ENCODE measurements at regions not wholly inside any gene's neighbourhood (a gene's known extent, or its start where the extent isn't known, plus 50 kb on each side); places are given as distances from the start of the nearest gene placed in this dataset.

- intact Hi-C loops (cut with DNase I, micrococcal nuclease): no loop called here
- CTCF ChIA-PET: no interaction called here
- no peaks in the 10 kb centered on the region for H3K27me3 Mint-ChIP-seq
- POLR2A ChIA-PET: no interaction called here
- no peaks in the 10 kb centered on the region for H3K36me3 Mint-ChIP-seq (ENCODE audit: low read depth)
- peaks cover 8% of the 10 kb centered on the region for H3K9me3 Mint-ChIP-seq (ENCODE audit: low read depth)
- H3K4me1 Mint-ChIP-seq: no peaks in the 10 kb centered on the region
- no peak overlapping the region for H3K4me3 Mint-ChIP-seq
- no peak for ATAC-seq
- H3K27ac Mint-ChIP-seq: no peak overlapping the region
- DNase-seq: no peak
Measured at GRCh38 chr3:107035176-107035575, 342.1 kb upstream of the CCDC54 start.

- POLR2A ChIA-PET: no interaction called here
- no peak for DNase-seq
- no peak overlapping the region for H3K27ac Mint-ChIP-seq
- CTCF ChIA-PET: interaction anchor here (0.5 to 1.4 kb wide), 2 partner anchors 27 to 32 kb away, joined by 3 to 6 read pairs; no protein-coding TSS in a partner anchor
- no peak for ATAC-seq
- H3K27me3 Mint-ChIP-seq: peaks cover 4% of the 10 kb centered on the region
- no peaks in the 10 kb centered on the region for H3K4me1 Mint-ChIP-seq
- no peaks in the 10 kb centered on the region for H3K9me3 Mint-ChIP-seq (ENCODE audit: low read depth)
- no peaks in the 10 kb centered on the region for H3K36me3 Mint-ChIP-seq (ENCODE audit: low read depth)
- intact Hi-C loops (cut with DNase I, micrococcal nuclease): no loop called here
- H3K4me3 Mint-ChIP-seq: no peak overlapping the region
Measured at GRCh38 chr3:107044677-107045076, 332.6 kb upstream of the CCDC54 start.

GRCh38 chr3:107045791-107046190 is 331.4 kb upstream of the CCDC54 start:
- Mint-ChIP-seq H3K4me3 (no peak overlapping the region), H3K27ac (no peak overlapping the region), H3K4me1 (no peaks in the 10 kb centered on the region), H3K36me3 (ENCODE audit: low read depth) (no peaks in the 10 kb centered on the region), H3K27me3 (peaks cover 4% of the 10 kb centered on the region), H3K9me3 (ENCODE audit: low read depth) (no peaks in the 10 kb centered on the region)
- no peak for ATAC-seq
- no peak for DNase-seq
- intact Hi-C loops (cut with DNase I, micrococcal nuclease): no loop called here
- CTCF ChIA-PET: no interaction called here
- POLR2A ChIA-PET: no interaction called here

- CTCF ChIA-PET: no interaction called here
- POLR2A ChIA-PET: no interaction called here
- Mint-ChIP-seq H3K4me3 (no peak overlapping the region), H3K9me3 (ENCODE audit: low read depth) (no peaks in the 10 kb centered on the region), H3K27ac (no peak overlapping the region), H3K36me3 (ENCODE audit: low read depth) (no peaks in the 10 kb centered on the region), H3K4me1 (no peaks in the 10 kb centered on the region), H3K27me3 (peaks cover 14% of the 10 kb centered on the region)
- intact Hi-C loops (cut with DNase I, micrococcal nuclease): no loop called here
- ATAC-seq (no peak), DNase-seq (no peak)
Measured at GRCh38 chr3:107055181-107055942, 321.9 kb upstream of the CCDC54 start.

- Mint-ChIP-seq H3K4me3 (no peak overlapping the region), H3K27ac (no peak overlapping the region), H3K9me3 (ENCODE audit: low read depth) (no peaks in the 10 kb centered on the region), H3K4me1 (peaks cover 14% of the 10 kb centered on the region), H3K36me3 (ENCODE audit: low read depth) (no peaks in the 10 kb centered on the region), H3K27me3 (peaks cover 19% of the 10 kb centered on the region)
- ATAC-seq (no peak), DNase-seq (no peak)
- POLR2A ChIA-PET: no interaction called here
- CTCF ChIA-PET: no interaction called here
- intact Hi-C loops (cut with DNase I, micrococcal nuclease): loop anchor here (5.0 to 10.0 kb wide), 3 partner anchors 239 to 937 kb away; no protein-coding TSS in a partner anchor
Measured at GRCh38 chr3:107061466-107061865, 315.8 kb upstream of the CCDC54 start.

GRCh38 chr3:107062310-107062709 is 314.9 kb upstream of the CCDC54 start:
- ATAC-seq: no peak
- CTCF ChIA-PET: interaction anchor here (1.1 to 1.9 kb wide), 2 partner anchors 13 to 15 kb away, joined by 3 to 4 read pairs; no protein-coding TSS in a partner anchor
- intact Hi-C loops (cut with DNase I, micrococcal nuclease): loop anchor here (5.0 to 10.0 kb wide), 3 partner anchors 240 to 938 kb away; no protein-coding TSS in a partner anchor
- Mint-ChIP-seq H3K36me3 (ENCODE audit: low read depth) (no peaks in the 10 kb centered on the region), H3K27me3 (peaks cover 15% of the 10 kb centered on the region), H3K27ac (no peak overlapping the region), H3K9me3 (ENCODE audit: low read depth) (no peaks in the 10 kb centered on the region), H3K4me1 (peaks cover 14% of the 10 kb centered on the region), H3K4me3 (no peak overlapping the region)
- POLR2A ChIA-PET: no interaction called here
- no peak for DNase-seq

GRCh38 chr3:107062787-107063186 is 314.5 kb upstream of the CCDC54 start:
- POLR2A ChIA-PET: no interaction called here
- CTCF ChIA-PET: interaction anchor here (1.1 to 1.9 kb wide), 2 partner anchors 12 to 15 kb away, joined by 3 to 4 read pairs; no protein-coding TSS in a partner anchor
- intact Hi-C loops (cut with DNase I, micrococcal nuclease): loop anchor here (5.0 to 10.0 kb wide), 3 partner anchors 240 to 938 kb away; no protein-coding TSS in a partner anchor
- Mint-ChIP-seq H3K4me1 (peaks cover 14% of the 10 kb centered on the region), H3K27ac (no peak overlapping the region), H3K36me3 (ENCODE audit: low read depth) (no peaks in the 10 kb centered on the region), H3K9me3 (ENCODE audit: low read depth) (no peaks in the 10 kb centered on the region), H3K4me3 (no peak overlapping the region), H3K27me3 (peaks cover 11% of the 10 kb centered on the region)
- no peak for ATAC-seq
- no peak for DNase-seq

- Mint-ChIP-seq H3K27ac (no peak overlapping the region), H3K27me3 (peaks cover 11% of the 10 kb centered on the region), H3K9me3 (ENCODE audit: low read depth) (no peaks in the 10 kb centered on the region), H3K4me1 (peaks cover 14% of the 10 kb centered on the region), H3K36me3 (ENCODE audit: low read depth) (no peaks in the 10 kb centered on the region), H3K4me3 (no peak overlapping the region)
- DNase-seq (no peak), ATAC-seq (no peak)
- intact Hi-C loops (cut with DNase I, micrococcal nuclease): loop anchor here (5.0 to 10.0 kb wide), 3 partner anchors 241 to 939 kb away; no protein-coding TSS in a partner anchor
- ChIA-PET POLR2A (no interaction called here), CTCF (interaction anchor here (1.9 kb wide), 1 partner anchor 14 kb away, joined by 4 read pairs; no protein-coding TSS in a partner anchor)
Measured at GRCh38 chr3:107063351-107063750, 313.9 kb upstream of the CCDC54 start.

GRCh38 chr3:107064405-107065060 is 312.7 kb upstream of the CCDC54 start:
- H3K27me3 Mint-ChIP-seq: peaks cover 8% of the 10 kb centered on the region
- no peak overlapping the region for H3K4me3 Mint-ChIP-seq
- H3K4me1 Mint-ChIP-seq: peaks cover 19% of the 10 kb centered on the region
- ChIA-PET POLR2A (no interaction called here), CTCF (interaction anchor here (0.5 to 1.9 kb wide), 9 partner anchors 11 to 454 kb away, joined by 3 to 7 read pairs (median 3); no protein-coding TSS in a partner anchor)
- ATAC-seq (peak; percentile 85), DNase-seq (peak; percentile 80)
- intact Hi-C loops (cut with DNase I, micrococcal nuclease): loop anchor here (2.0 to 10.0 kb wide), 5 partner anchors 238 to 1546 kb away; no protein-coding TSS in a partner anchor
- no peaks in the 10 kb centered on the region for H3K36me3 Mint-ChIP-seq (ENCODE audit: low read depth)
- no peak overlapping the region for H3K27ac Mint-ChIP-seq
- H3K9me3 Mint-ChIP-seq (ENCODE audit: low read depth): no peaks in the 10 kb centered on the region

- Mint-ChIP-seq H3K4me3 (no peak overlapping the region), H3K9me3 (ENCODE audit: low read depth) (no peaks in the 10 kb centered on the region), H3K27ac (no peak overlapping the region), H3K4me1 (peaks cover 19% of the 10 kb centered on the region), H3K27me3 (peaks cover 8% of the 10 kb centered on the region), H3K36me3 (ENCODE audit: low read depth) (no peaks in the 10 kb centered on the region)
- CTCF ChIA-PET: interaction anchor here (0.5 to 1.4 kb wide), 10 partner anchors 9 to 568 kb away, joined by 3 to 7 read pairs (median 3); no protein-coding TSS in a partner anchor
- ATAC-seq (peak; percentile 33), DNase-seq (peak; percentile 23)
- intact Hi-C loops (cut with DNase I, micrococcal nuclease): loop anchor here (2.0 to 10.0 kb wide), 4 partner anchors 238 to 1546 kb away; no protein-coding TSS in a partner anchor
- POLR2A ChIA-PET: no interaction called here
Measured at GRCh38 chr3:107065094-107065861, 312.0 kb upstream of the CCDC54 start.

GRCh38 chr3:107067421-107067820 is 309.8 kb upstream of the CCDC54 start:
- POLR2A ChIA-PET: no interaction called here
- intact Hi-C loops (cut with DNase I, micrococcal nuclease): loop anchor here (10.0 kb wide), 2 partner anchors 453 to 943 kb away; no protein-coding TSS in a partner anchor
- CTCF ChIA-PET: interaction anchor here (0.5 kb wide), 1 partner anchor 303 kb away, joined by 4 read pairs; no protein-coding TSS in a partner anchor
- H3K27ac Mint-ChIP-seq: no peak overlapping the region
- H3K4me3 Mint-ChIP-seq: no peak overlapping the region
- H3K27me3 Mint-ChIP-seq: peaks cover 8% of the 10 kb centered on the region
- peaks cover 19% of the 10 kb centered on the region for H3K4me1 Mint-ChIP-seq
- no peaks in the 10 kb centered on the region for H3K36me3 Mint-ChIP-seq (ENCODE audit: low read depth)
- no peak for DNase-seq
- no peaks in the 10 kb centered on the region for H3K9me3 Mint-ChIP-seq (ENCODE audit: low read depth)
- ATAC-seq: no peak
